Endodermal cell (in vitro differentiated cells): ENCODE measurements at regions not wholly inside any gene's neighbourhood (a gene's known extent, or its start where the extent isn't known, plus 50 kb on each side); places are given as distances from the start of the nearest gene placed in this dataset.
A peak's percentile ranks its signal among the peaks of the same experiment; 100 is the strongest.

Experiments used
- DNase-seq: peaks from one replicate; pipeline ENCODE4 v3.0.0-alpha.2; 2017
- H3K27ac ChIP-seq: 2 replicates; pipeline ENCODE4 v1.5.1; 2013; ENCODE audit warnings: mild to moderate bottlenecking, low read depth, low read length, moderate library complexity
- H3K27me3 ChIP-seq: 2 replicates; pipeline ENCODE4 v1.6.1; 2013; ENCODE audit warnings: mild to moderate bottlenecking, low read length, moderate library complexity; ENCODE audit not compliant: insufficient read depth, control insufficient read depth, poor library complexity, severe bottlenecking
- H3K36me3 ChIP-seq: 2 replicates; pipeline ENCODE4 v1.7.0; 2013; ENCODE audit warnings: mild to moderate bottlenecking, low read length, moderate library complexity; ENCODE audit not compliant: control insufficient read depth, insufficient read depth
- H3K4me1 ChIP-seq: one replicate; pipeline ENCODE4 v1.7.0; 2013; ENCODE audit warnings: low read length; ENCODE audit not compliant: control insufficient read depth, insufficient read depth
- H3K4me3 ChIP-seq: 2 replicates; pipeline ENCODE4 v1.5.1; 2013; ENCODE audit warnings: mild to moderate bottlenecking, low read length, moderate library complexity
- H3K9ac ChIP-seq: 2 replicates; pipeline ENCODE4 v1.6.1; 2013; ENCODE audit warnings: mild to moderate bottlenecking, low read length, moderate library complexity; ENCODE audit not compliant: poor library complexity, severe bottlenecking; ENCODE audit errors: extremely low read depth
- H3K9me3 ChIP-seq: 2 replicates; pipeline ENCODE4 v1.6.1; 2013; ENCODE audit warnings: mild to moderate bottlenecking, low read length, moderate library complexity; ENCODE audit not compliant: control insufficient read depth
- H3K27ac Mint-ChIP-seq: 2 replicates; pipeline ENCODE4 v1.8.0; 2020; ENCODE audit warnings: mixed read lengths
- H3K27me3 Mint-ChIP-seq: 2 replicates; pipeline ENCODE4 v1.8.0; 2021; ENCODE audit warnings: mild to moderate bottlenecking, mixed read lengths; ENCODE audit not compliant: insufficient read depth
- H3K36me3 Mint-ChIP-seq: 2 replicates; pipeline ENCODE4 v1.8.0; 2020; ENCODE audit warnings: low read depth, mixed read lengths
- H3K4me1 Mint-ChIP-seq: 2 replicates; pipeline ENCODE4 v1.8.0; 2020; ENCODE audit warnings: mixed read lengths
- H3K4me3 Mint-ChIP-seq: 2 replicates; pipeline ENCODE4 v1.8.0; 2020; ENCODE audit warnings: mild to moderate bottlenecking, moderate library complexity, mixed read lengths
- H3K9me3 Mint-ChIP-seq: 2 replicates; pipeline ENCODE4 v1.8.0; 2020; ENCODE audit warnings: mild to moderate bottlenecking, mixed read lengths
- WGBS, 2 experiments: methylation state at CpG; one replicate each; pipeline versions ENCODE4 v1.1.5 to v1.1.7; 2013; ENCODE audit warnings: missing lambda C conversion rate in 2 of 2, mixed read lengths in 1 of 2; ENCODE audit not compliant: insufficient coverage in 1 of 2, insufficient read length in 1 of 2; 5-methylcytosine and 5-hydroxymethylcytosine counted together
- TF ChIP-seq, protein P1 (sequence below): fragments of 200-600 bp; sonication (generic); conservative IDR thresholded peaks from 2 replicates; pipeline ENCODE4 v1.5.0; 2021; ENCODE audit warnings: antibody characterized with exemption, mild to moderate bottlenecking

DNA sequence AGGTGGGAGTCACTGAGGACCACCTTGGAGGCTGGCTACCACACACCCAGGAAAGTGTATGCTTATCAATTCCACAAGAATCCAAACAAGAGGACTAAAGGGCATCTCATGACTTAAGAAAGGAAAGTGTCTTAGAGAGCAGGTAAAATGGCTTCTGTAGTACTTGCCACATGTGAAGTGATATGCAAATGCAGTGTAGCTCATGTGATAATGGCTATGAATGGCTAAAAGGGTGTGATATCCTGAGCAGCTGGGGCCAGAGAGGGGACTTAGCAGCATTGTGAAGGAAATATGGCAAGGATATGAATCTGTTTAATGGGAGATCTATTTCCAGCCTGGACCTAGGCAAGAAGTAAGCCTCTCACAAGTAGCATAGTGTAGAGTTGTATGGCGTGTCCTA, 90.5 kb downstream of the BUB3 start:
- no peaks in the 10 kb centered on the region for H3K27me3 Mint-ChIP-seq
- WGBS, 2 experiments, result 93% methylated on average over 1 of the region's 1 CpG; no CpG with 5 or more reads in 1 of the 2 experiments
- no peaks in the 10 kb centered on the region for H3K9me3 Mint-ChIP-seq
- H3K4me3 Mint-ChIP-seq, result no peak overlapping the region
- H3K27ac Mint-ChIP-seq, result no peak overlapping the region
- Histone ChIP-seq H3K4me3 (no peak overlapping the region), H3K9me3 (no peaks in the 10 kb centered on the region), H3K4me1 (no peaks in the 10 kb centered on the region), H3K9ac (no peak overlapping the region), H3K27me3 (no peaks in the 10 kb centered on the region), H3K27ac (no peak overlapping the region), H3K36me3 (no peaks in the 10 kb centered on the region)
- TF ChIP-seq, protein P1, sequence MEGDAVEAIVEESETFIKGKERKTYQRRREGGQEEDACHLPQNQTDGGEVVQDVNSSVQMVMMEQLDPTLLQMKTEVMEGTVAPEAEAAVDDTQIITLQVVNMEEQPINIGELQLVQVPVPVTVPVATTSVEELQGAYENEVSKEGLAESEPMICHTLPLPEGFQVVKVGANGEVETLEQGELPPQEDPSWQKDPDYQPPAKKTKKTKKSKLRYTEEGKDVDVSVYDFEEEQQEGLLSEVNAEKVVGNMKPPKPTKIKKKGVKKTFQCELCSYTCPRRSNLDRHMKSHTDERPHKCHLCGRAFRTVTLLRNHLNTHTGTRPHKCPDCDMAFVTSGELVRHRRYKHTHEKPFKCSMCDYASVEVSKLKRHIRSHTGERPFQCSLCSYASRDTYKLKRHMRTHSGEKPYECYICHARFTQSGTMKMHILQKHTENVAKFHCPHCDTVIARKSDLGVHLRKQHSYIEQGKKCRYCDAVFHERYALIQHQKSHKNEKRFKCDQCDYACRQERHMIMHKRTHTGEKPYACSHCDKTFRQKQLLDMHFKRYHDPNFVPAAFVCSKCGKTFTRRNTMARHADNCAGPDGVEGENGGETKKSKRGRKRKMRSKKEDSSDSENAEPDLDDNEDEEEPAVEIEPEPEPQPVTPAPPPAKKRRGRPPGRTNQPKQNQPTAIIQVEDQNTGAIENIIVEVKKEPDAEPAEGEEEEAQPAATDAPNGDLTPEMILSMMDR, result no peak
- no peak for DNase-seq
- no peaks in the 10 kb centered on the region for H3K36me3 Mint-ChIP-seq
- peaks cover 6% of the 10 kb centered on the region for H3K4me1 Mint-ChIP-seq

DNA sequence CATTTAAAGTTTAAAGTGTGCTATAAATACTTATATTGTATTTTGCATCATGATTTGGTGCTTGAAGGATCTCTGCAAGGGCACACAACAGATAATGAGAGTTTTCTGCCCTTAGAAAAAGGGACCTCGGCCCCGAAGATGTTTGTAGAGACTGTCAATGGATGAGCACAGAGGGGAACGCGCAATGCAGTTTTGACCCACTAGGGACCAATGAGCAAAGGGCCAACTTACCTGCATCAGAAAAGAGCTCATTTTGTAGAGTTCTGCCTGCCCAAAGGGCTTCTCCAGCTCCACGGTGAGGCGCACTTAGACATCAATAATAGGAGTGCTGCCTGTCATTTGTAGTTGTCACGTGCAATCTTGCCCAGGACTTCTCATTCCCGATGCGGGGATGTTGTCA, 91.1 kb downstream of the BUB3 start:
- no peak overlapping the region for H3K27ac ChIP-seq
- H3K36me3 ChIP-seq, result no peaks in the 10 kb centered on the region
- no peaks in the 10 kb centered on the region for H3K27me3 ChIP-seq
- peak; percentile 67 for DNase-seq
- H3K36me3 Mint-ChIP-seq, result no peaks in the 10 kb centered on the region
- peaks cover 6% of the 10 kb centered on the region for H3K4me1 Mint-ChIP-seq
- H3K4me3 Mint-ChIP-seq, result no peak overlapping the region
- no peaks in the 10 kb centered on the region for H3K4me1 ChIP-seq
- H3K27me3 Mint-ChIP-seq, result no peaks in the 10 kb centered on the region
- no peaks in the 10 kb centered on the region for H3K9me3 Mint-ChIP-seq
- H3K9ac ChIP-seq, result no peak overlapping the region
- TF ChIP-seq, protein P1, result peak; percentile 61
- no peak overlapping the region for H3K27ac Mint-ChIP-seq
- 94 to 99% methylated on average over 9 of the region's 9 CpGs for WGBS, 2 experiments
- H3K9me3 ChIP-seq, result no peaks in the 10 kb centered on the region
- H3K4me3 ChIP-seq, result no peak overlapping the region

DNA sequence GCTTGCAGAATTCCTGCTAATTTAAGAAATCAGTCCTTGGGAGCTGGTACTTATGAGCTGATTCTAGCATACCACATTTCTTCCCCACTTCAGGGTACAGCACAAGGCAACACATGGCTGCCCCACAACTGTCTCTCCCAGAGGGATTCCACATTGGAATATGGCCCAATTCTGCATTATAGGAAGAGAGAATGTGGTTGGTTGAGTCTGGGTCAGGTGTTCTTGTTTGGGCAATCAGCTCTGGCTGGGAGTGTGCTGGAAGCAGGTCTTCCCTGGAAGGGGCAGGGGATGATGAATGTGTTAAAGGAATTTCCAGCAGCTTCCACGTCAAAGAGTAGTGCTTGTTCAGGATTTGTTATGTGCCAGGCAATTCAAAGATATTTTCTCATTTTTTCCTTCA, 95.7 kb downstream of the BUB3 start:
- H3K27me3 ChIP-seq, result no peaks in the 10 kb centered on the region
- no peak overlapping the region for H3K9ac ChIP-seq
- peaks cover under 1% of the 10 kb centered on the region for H3K9me3 ChIP-seq
- Mint-ChIP-seq H3K9me3 (no peaks in the 10 kb centered on the region), H3K27ac (no peak overlapping the region), H3K4me3 (no peak overlapping the region), H3K4me1 (peaks cover under 1% of the 10 kb centered on the region), H3K27me3 (no peaks in the 10 kb centered on the region), H3K36me3 (no peaks in the 10 kb centered on the region)
- H3K27ac ChIP-seq, result no peak overlapping the region
- H3K4me1 ChIP-seq, result no peaks in the 10 kb centered on the region
- no peak overlapping the region for H3K4me3 ChIP-seq
- no peak for DNase-seq
- TF ChIP-seq, protein P1, result no peak
- H3K36me3 ChIP-seq, result no peaks in the 10 kb centered on the region
- 78 to 100% methylated on average over 1 of the region's 1 CpG for WGBS, 2 experiments
